ENCODE measurements at regions not wholly inside any gene's neighbourhood (a gene's known extent, or its start where the extent isn't known, plus 50 kb on each side); places are given as distances from the start of the nearest gene placed in this dataset.

DNA sequence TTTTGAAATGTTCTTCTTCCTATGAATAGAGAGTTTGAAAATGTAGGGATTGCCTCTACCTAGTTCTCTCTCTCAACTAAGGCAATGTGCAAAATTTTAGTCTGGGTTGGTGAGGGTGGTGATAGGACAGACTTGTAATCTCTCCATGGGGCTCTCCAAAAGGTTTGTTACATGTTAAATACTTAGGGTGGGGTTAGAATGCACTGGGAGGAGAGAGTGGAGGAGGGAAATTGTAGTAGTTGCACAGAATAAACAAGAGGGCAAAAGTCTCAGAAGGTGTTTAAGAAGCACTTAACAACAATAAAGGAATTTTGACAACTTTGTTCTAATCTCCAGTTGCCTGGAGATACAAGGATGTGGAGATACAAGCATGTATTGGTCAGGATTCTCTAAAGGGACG, 230.4 kb downstream of the NECTIN3 start:
- H3K36me3 Mint-ChIP-seq (ENCODE audit: insufficient read depth in 1 of 3, low read depth in 3 of 3): no peaks in the 10 kb centered on the region
- Histone ChIP-seq H2AK5ac (ENCODE audit: insufficient read length, low read length) (no peak overlapping the region), H3K79me2 (ENCODE audit: insufficient read depth, low read length) (no peaks in the 10 kb centered on the region), H3K9me3 (ENCODE audit: control insufficient read depth, low read depth, low read length) (no peaks in the 10 kb centered on the region), H3K23me2 (ENCODE audit: insufficient read length, low read depth, low read length, poor library complexity, severe bottlenecking) (no peaks in the 10 kb centered on the region), H3K14ac (ENCODE audit: insufficient read depth, low read length) (no peak overlapping the region), H2BK15ac (ENCODE audit: low read depth, low read length) (no peak overlapping the region), H3K4me2 (ENCODE audit: insufficient read depth, insufficient read length, low read length) (no peak overlapping the region), H2BK20ac (ENCODE audit: low read depth, low read length, poor library complexity, severe bottlenecking) (no peak overlapping the region), H3K18ac (ENCODE audit: insufficient read length, low read depth, low read length) (no peak overlapping the region), H3K4ac (ENCODE audit: low read depth, low read length) (no peak overlapping the region), H3K79me1 (ENCODE audit: insufficient read depth, low read depth, low read length, poor library complexity, severe bottlenecking) (no peaks in the 10 kb centered on the region), H3K56ac (ENCODE audit: insufficient read length, low read depth, low read length) (no peak overlapping the region), H2BK12ac (ENCODE audit: insufficient read length, low read depth, low read length) (no peak overlapping the region), H4K5ac (ENCODE audit: insufficient read length, low read depth, low read length) (no peak overlapping the region), H4K20me1 (ENCODE audit: control insufficient read depth, insufficient read depth, insufficient read length) (no peaks in the 10 kb centered on the region), H3K9ac (ENCODE audit: extremely low read depth, insufficient read length, low read length) (no peak overlapping the region), H3T11ph (ENCODE audit: low read length) (no peak overlapping the region), H3K27me3 (ENCODE audit: insufficient read depth, low read length) (no peaks in the 10 kb centered on the region), H2BK120ac (ENCODE audit: low read depth, low read length, poor library complexity, severe bottlenecking) (no peak overlapping the region), H2AFZ (ENCODE audit: low read length) (no peak overlapping the region), H3K23ac (ENCODE audit: insufficient read length, low read depth, low read length) (no peak overlapping the region), H3K27ac (ENCODE audit: insufficient read length, low read depth, low read length) (no peak overlapping the region), H3K4me1 (ENCODE audit: insufficient read depth, low read length) (no peaks in the 10 kb centered on the region), H4K8ac (replicated peaks; ENCODE audit: insufficient read length, low read depth, low read length) (no peak overlapping the region), H4K91ac (ENCODE audit: insufficient read length, low read depth, low read length) (no peak overlapping the region), H2BK5ac (ENCODE audit: insufficient read length, low read length) (no peak overlapping the region)
- no peak overlapping the region; a peak in 1 of 7 replicates for H3K27ac Mint-ChIP-seq
- no peak for DNase-seq
- TF ChIP-seq, protein P1, sequence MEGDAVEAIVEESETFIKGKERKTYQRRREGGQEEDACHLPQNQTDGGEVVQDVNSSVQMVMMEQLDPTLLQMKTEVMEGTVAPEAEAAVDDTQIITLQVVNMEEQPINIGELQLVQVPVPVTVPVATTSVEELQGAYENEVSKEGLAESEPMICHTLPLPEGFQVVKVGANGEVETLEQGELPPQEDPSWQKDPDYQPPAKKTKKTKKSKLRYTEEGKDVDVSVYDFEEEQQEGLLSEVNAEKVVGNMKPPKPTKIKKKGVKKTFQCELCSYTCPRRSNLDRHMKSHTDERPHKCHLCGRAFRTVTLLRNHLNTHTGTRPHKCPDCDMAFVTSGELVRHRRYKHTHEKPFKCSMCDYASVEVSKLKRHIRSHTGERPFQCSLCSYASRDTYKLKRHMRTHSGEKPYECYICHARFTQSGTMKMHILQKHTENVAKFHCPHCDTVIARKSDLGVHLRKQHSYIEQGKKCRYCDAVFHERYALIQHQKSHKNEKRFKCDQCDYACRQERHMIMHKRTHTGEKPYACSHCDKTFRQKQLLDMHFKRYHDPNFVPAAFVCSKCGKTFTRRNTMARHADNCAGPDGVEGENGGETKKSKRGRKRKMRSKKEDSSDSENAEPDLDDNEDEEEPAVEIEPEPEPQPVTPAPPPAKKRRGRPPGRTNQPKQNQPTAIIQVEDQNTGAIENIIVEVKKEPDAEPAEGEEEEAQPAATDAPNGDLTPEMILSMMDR (conservative IDR thresholded peaks at IDR 0.05): no peak
- no peaks in the 10 kb centered on the region for H3K27me3 Mint-ChIP-seq (ENCODE audit: low read depth)
- H3K4me3 Mint-ChIP-seq: no peak overlapping the region
- H3K4me1 Mint-ChIP-seq: peaks cover 2 to 7% of the 10 kb centered on the region in 2 experiments; a peak in 2 of 4 replicates
- H3K9me3 Mint-ChIP-seq: no peaks in the 10 kb centered on the region
- no CpG with 5 or more reads among the region's 1 CpG for WGBS (ENCODE audit: extremely low coverage, insufficient read length, low lambda C conversion rate)
